Endothelial cell of umbilical vein (primary cell): ENCODE measurements at regions not wholly inside any gene's neighbourhood (a gene's known extent, or its start where the extent isn't known, plus 50 kb on each side); places are given as distances from the start of the nearest gene placed in this dataset.

Source experiments
- BruUV-seq: library from RNA; stranded (reverse); fragments of 400-500 nt; replicated peaks from 2 replicates; lab custom pipeline; 2021; lab: Mats Ljungman, UMichigan
- CTCF ChIA-PET: fragments of 300-600, 350-600 bp; sonication (Branson Sonifier 250); formaldehyde crosslinking; loops from one replicate; lab custom pipeline; 2021; ENCODE audit warnings: antibody characterized with exemption, inconsistent platforms; lab: Charles Lee
- POLR2A ChIA-PET: fragments of 300-600, 350-600 bp; sonication (Branson Sonifier 250); formaldehyde crosslinking; loops from one replicate; lab custom pipeline; 2021; ENCODE audit warnings: antibody characterized with exemption, inconsistent platforms; lab: Charles Lee
- DNase-seq: peaks from one replicate; pipeline ENCODE4 v3.0.0-alpha.2; 2011; ENCODE audit warnings: low read depth, low spot score
- FAIRE-seq: peaks from 2 replicates; lab custom pipeline; 2011; peaks lifted over from hg19 to GRCh38; lab: Jason Lieb, UNC
- H2AFZ ChIP-seq: 2 replicates; pipeline ENCODE4 v1.6.0; 2012; ENCODE audit warnings: low read depth, low read length, control low read depth, inconsistent platforms
- H3K27ac ChIP-seq: 2 replicates; pipeline ENCODE4 v1.5.1; 2011; ENCODE audit warnings: low read depth, mild to moderate bottlenecking, control low read depth, low read length, moderate library complexity; ENCODE audit not compliant: insufficient read depth
- H3K27me3 ChIP-seq, 2 experiments: 2 replicates each; pipeline versions ENCODE4 v1.6.0 to v1.6.1; 2011; ENCODE audit warnings: low read length in 2 of 2, mixed read lengths in 1 of 2; ENCODE audit not compliant: control insufficient read depth in 2 of 2, insufficient read depth in 2 of 2
- H3K36me3 ChIP-seq, 2 experiments: 2 replicates in 1 of 2; 3 replicates in 1 of 2; pipeline ENCODE4 v1.5.1; 2011; ENCODE audit warnings: low read length in 2 of 2, mild to moderate bottlenecking in 1 of 2, moderate library complexity in 1 of 2; ENCODE audit not compliant: control insufficient read depth in 2 of 2, insufficient read depth in 2 of 2; ENCODE audit errors: extremely low read depth in 1 of 2
- H3K4me1 ChIP-seq: 3 replicates; pipeline ENCODE4 v1.5.1; 2011; ENCODE audit warnings: mild to moderate bottlenecking, low read length; ENCODE audit not compliant: control insufficient read depth, insufficient read depth; ENCODE audit errors: extremely low read depth
- H3K4me2 ChIP-seq: 2 replicates; pipeline ENCODE4 v1.6.1; 2011; ENCODE audit warnings: low read length, control low read depth, mixed read lengths; ENCODE audit not compliant: insufficient read depth
- H3K4me3 ChIP-seq, 3 experiments: fragments of 200-600 bp in 1 of 3; sonication (generic), shearing (Covaris generic) in 1 of 3; replicated peaks in 1 of 3; 2 replicates each; pipeline ENCODE4 v1.5.1; 2011 to 2016; ENCODE audit warnings: control low read depth in 3 of 3, low read length in 3 of 3, mild to moderate bottlenecking in 2 of 3, inconsistent platforms in 1 of 3, low read depth in 1 of 3, moderate library complexity in 1 of 3; ENCODE audit not compliant: insufficient read depth in 1 of 3
- H3K79me2 ChIP-seq: 2 replicates; pipeline ENCODE4 v1.6.0; 2012; ENCODE audit warnings: low read length, inconsistent platforms; ENCODE audit not compliant: control insufficient read depth, insufficient read depth
- H3K9ac ChIP-seq: replicated peaks from 2 replicates; pipeline ENCODE3; 2011; ENCODE audit warnings: low read length, control low read depth; ENCODE audit not compliant: insufficient read depth; ENCODE audit errors: extremely low read depth
- H3K9me1 ChIP-seq: replicated peaks from 3 replicates; pipeline ENCODE4 v1.6.0; 2011; ENCODE audit warnings: mild to moderate bottlenecking, low read length; ENCODE audit not compliant: control insufficient read depth, insufficient read depth; ENCODE audit errors: extremely low read depth
- H3K9me3 ChIP-seq: replicated peaks from 2 replicates; pipeline ENCODE4 v1.5.1; 2012; ENCODE audit warnings: low read length, inconsistent platforms; ENCODE audit not compliant: control insufficient read depth, insufficient read depth
- H4K20me1 ChIP-seq: replicated peaks from 2 replicates; pipeline ENCODE3; 2011; ENCODE audit warnings: mild to moderate bottlenecking, low read length; ENCODE audit not compliant: control insufficient read depth, insufficient read depth; ENCODE audit errors: extremely low read depth
- CTCF ChIP-seq, 2 donors: IDR thresholded peaks; 1 replicate in 1 of 2; 2 replicates in 1 of 2; pipeline ENCODE4 v1.5.1; 2011; ENCODE audit warnings: low read length in 2 of 2, mild to moderate bottlenecking in 2 of 2, moderate library complexity in 2 of 2, control low read depth in 1 of 2, inconsistent platforms in 1 of 2, low read depth in 1 of 2; ENCODE audit not compliant: insufficient read depth in 1 of 2; ENCODE audit errors: extremely low read depth in 1 of 2
- EZH2 ChIP-seq: IDR thresholded peaks from 2 replicates; pipeline ENCODE4 v1.6.1; 2012; ENCODE audit warnings: borderline replicate concordance, low read depth, mild to moderate bottlenecking, moderate library complexity, low read length, inconsistent platforms; ENCODE audit not compliant: severe bottlenecking
- FOS ChIP-seq: IDR thresholded peaks from 2 replicates; pipeline ENCODE4 v1.6.1; 2011; ENCODE audit warnings: mild to moderate bottlenecking, low read length, moderate library complexity, borderline replicate concordance; ENCODE audit not compliant: insufficient read depth
- GATA2 ChIP-seq: IDR thresholded peaks from 2 replicates; pipeline ENCODE4 v1.7.0; 2011; ENCODE audit warnings: low read depth, mild to moderate bottlenecking, moderate library complexity, mixed read lengths, low read length; ENCODE audit not compliant: insufficient read length, insufficient read depth
- JUN ChIP-seq: IDR thresholded peaks from 2 replicates; pipeline ENCODE4 v1.6.1; 2011; ENCODE audit warnings: borderline replicate concordance, low read depth; ENCODE audit not compliant: insufficient read length, insufficient read depth
- MAX ChIP-seq: IDR thresholded peaks from 2 replicates; pipeline ENCODE4 v1.6.1; 2011; ENCODE audit not compliant: insufficient read depth, insufficient read length
- MYC ChIP-seq: IDR thresholded peaks from one replicate; pipeline ENCODE4 v1.6.1; 2011; ENCODE audit warnings: mild to moderate bottlenecking, low read depth, low read length
- POLR2A ChIP-seq: IDR thresholded peaks from 2 replicates; pipeline ENCODE4 v1.6.1; 2012; ENCODE audit warnings: low read depth, mild to moderate bottlenecking, control low read depth, low read length
- POLR2AphosphoS5 ChIP-seq: IDR thresholded peaks from 2 replicates; pipeline ENCODE4 v1.6.1; 2012; ENCODE audit warnings: low read depth, mild to moderate bottlenecking, control low read depth, low read length, moderate library complexity; ENCODE audit not compliant: insufficient read depth
- dilution Hi-C: fragments of 300-500 bp; cut with MboI; formaldehyde crosslinking; loops from one replicate; pipeline ENCODE4 v1.15.0; 2019; ENCODE audit warnings: low sequenced_read_pairs; ENCODE audit not compliant: extremely low pct_ligation_motif_present
- intact Hi-C: fragments of 100-400 bp; cut with micrococcal nuclease; formaldehyde crosslinking; loops from one replicate; pipeline ENCODE4 v1.10.0; 2022

- no peaks in the 10 kb centered on the region for H4K20me1 ChIP-seq
- H2AFZ ChIP-seq = no peak overlapping the region
- H3K9ac ChIP-seq = no peak overlapping the region
- TF ChIP-seq JUN (no peak), POLR2AphosphoS5 (no peak), FOS (no peak), GATA2 (no peak), CTCF (IDR thresholded peaks at IDR 0.05; ENCODE audit: extremely low read depth in 1 of 2, insufficient read depth in 1 of 2, low read depth in 1 of 2, low read length in 2 of 2) (no peak), POLR2A (no peak), MAX (no peak), EZH2 (no peak), MYC (no peak)
- DNase-seq (no peak), FAIRE-seq (no peak)
- ChIA-PET POLR2A (no interaction called here), CTCF (no interaction called here)
- no TSS peak for BruUV-seq
- dilution Hi-C loops (no loop called here), intact Hi-C loops (no loop called here)
- no peaks in the 10 kb centered on the region for H3K9me1 ChIP-seq
- H3K9me3 ChIP-seq = peaks cover 2% of the 10 kb centered on the region
- no peak overlapping the region for H3K4me3 ChIP-seq
- H3K4me2 ChIP-seq = no peak overlapping the region
- no peak overlapping the region for H3K27ac ChIP-seq
- H3K36me3 ChIP-seq = no peaks in the 10 kb centered on the region
- no peaks in the 10 kb centered on the region for H3K27me3 ChIP-seq
- no peaks in the 10 kb centered on the region for H3K79me2 ChIP-seq
- no peaks in the 10 kb centered on the region for H3K4me1 ChIP-seq
Measured at GRCh38 chr2:21657445-21657844, 533.7 kb downstream of the TDRD15 start.
